T-helper 1 cell treated with Interleukin-12 subunit alpha and Interleukin-12 subunit beta and Interleukin-4 antibody, amounts not matched to agents 30 μg/mL and 1 μg/mL, for 36 hours (primary cell): ENCODE measurements at regions not wholly inside any gene's neighbourhood (a gene's known extent, or its start where the extent isn't known, plus 50 kb on each side); places are given as distances from the start of the nearest gene placed in this dataset.

ENCODE experiments used
- H3K27ac Mint-ChIP-seq: one replicate; pipeline ENCODE4 v1.8.0; 2021; ENCODE audit warnings: mild to moderate bottlenecking, mixed read lengths
- H3K27me3 Mint-ChIP-seq: one replicate; pipeline ENCODE4 v1.8.0; 2021; ENCODE audit warnings: low read depth, mixed read lengths
- H3K36me3 Mint-ChIP-seq: one replicate; pipeline ENCODE4 v1.8.0; 2021; ENCODE audit warnings: low read depth, mixed read lengths
- H3K4me1 Mint-ChIP-seq: one replicate; pipeline ENCODE4 v1.8.0; 2021; ENCODE audit warnings: low read depth, mixed read lengths
- H3K4me3 Mint-ChIP-seq: one replicate; pipeline ENCODE4 v1.8.0; 2021; ENCODE audit warnings: mild to moderate bottlenecking, moderate library complexity, mixed read lengths
- H3K9me3 Mint-ChIP-seq: one replicate; pipeline ENCODE4 v1.8.0; 2021; ENCODE audit warnings: mixed read lengths

DNA sequence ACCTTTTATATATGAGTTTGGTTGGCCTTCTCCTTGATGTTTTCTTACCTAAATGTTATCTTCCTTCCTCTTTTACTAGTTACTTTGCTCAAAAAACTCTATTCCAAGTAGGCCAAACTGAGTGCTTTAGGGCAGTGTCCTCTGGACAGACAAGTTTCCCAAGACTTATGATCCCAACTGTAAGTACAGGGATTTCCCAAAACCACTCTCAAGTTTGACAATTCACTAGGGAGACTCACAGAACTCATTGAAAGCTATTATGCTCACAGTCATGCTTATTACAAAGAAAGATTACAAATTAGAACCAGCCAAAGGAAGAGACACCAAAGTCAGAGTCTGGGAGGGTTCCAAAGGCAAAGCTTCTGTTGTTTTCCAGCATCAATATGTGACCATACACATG lies 534.2 kb upstream of the ALCAM start:
- Mint-ChIP-seq H3K4me3 (no peak overlapping the region), H3K4me1 (no peaks in the 10 kb centered on the region), H3K27ac (no peak overlapping the region), H3K9me3 (no peaks in the 10 kb centered on the region), H3K36me3 (no peaks in the 10 kb centered on the region), H3K27me3 (no peaks in the 10 kb centered on the region)

DNA sequence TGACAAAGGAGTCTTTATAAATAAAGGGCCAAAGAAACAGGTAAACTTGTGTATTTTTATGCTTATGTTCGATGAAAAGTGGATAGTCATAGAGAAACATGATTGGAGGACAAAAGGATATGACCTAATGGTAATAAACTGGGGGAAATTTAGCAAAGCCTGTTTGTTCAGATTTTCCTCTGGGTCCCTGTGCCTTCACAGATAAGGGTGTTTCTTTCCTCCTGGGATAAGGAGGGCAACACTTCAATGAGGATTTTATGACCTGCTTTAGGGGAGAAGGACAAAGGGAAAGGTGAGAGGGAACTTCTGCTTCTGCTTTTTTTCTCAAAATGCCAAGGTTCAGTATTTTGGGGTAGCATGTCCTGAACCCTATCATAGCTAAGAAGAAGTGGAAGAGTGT lies 531.3 kb upstream of the ALCAM start:
- H3K4me1 Mint-ChIP-seq = no peaks in the 10 kb centered on the region
- no peaks in the 10 kb centered on the region for H3K27me3 Mint-ChIP-seq
- H3K4me3 Mint-ChIP-seq = no peak overlapping the region
- H3K36me3 Mint-ChIP-seq = no peaks in the 10 kb centered on the region
- H3K9me3 Mint-ChIP-seq = no peaks in the 10 kb centered on the region
- H3K27ac Mint-ChIP-seq = no peak overlapping the region

DNA sequence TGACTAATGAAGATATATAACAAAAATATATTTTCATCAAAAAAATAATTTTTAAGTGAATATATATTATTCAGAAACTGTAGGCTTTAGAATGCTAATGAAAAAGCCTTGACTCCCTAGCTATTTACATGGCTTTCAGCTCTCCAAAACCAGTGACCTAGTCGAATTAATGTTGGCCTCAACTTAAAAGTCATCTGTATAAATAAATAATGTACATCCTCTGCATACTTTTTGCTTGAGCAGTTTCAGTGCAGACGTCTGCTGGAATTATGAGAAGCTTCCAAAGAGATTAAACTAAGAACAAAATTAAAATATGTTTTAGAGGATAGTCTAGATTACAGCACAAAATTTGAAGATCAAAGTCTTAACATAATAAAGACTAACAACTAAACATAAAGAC lies 520.4 kb upstream of the ALCAM start:
- Mint-ChIP-seq H3K36me3 (no peaks in the 10 kb centered on the region), H3K4me3 (no peak overlapping the region), H3K27me3 (no peaks in the 10 kb centered on the region), H3K27ac (no peak overlapping the region), H3K9me3 (no peaks in the 10 kb centered on the region), H3K4me1 (no peaks in the 10 kb centered on the region)

DNA sequence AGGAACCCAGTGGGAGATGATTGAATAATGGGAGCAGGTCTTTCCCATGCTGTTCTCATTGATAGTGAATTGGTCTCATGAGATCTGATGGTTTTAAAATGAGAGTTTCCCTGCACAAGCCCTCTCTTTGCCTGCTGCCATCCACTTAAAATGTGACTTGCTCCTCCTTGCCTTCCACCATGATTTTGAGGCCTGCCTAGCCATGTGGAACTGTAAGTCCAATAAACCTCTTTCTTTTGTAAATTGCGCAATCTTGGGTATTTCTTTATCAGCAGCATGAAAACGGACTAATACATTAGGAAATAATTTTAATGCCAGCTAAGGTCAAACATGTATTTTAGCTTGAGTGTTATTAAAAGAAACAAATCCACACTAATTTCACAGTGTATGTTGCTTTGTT lies 517.6 kb upstream of the ALCAM start:
- Mint-ChIP-seq H3K27me3 (no peaks in the 10 kb centered on the region), H3K27ac (no peak overlapping the region), H3K9me3 (no peaks in the 10 kb centered on the region), H3K36me3 (no peaks in the 10 kb centered on the region), H3K4me1 (no peaks in the 10 kb centered on the region), H3K4me3 (no peak overlapping the region)

DNA sequence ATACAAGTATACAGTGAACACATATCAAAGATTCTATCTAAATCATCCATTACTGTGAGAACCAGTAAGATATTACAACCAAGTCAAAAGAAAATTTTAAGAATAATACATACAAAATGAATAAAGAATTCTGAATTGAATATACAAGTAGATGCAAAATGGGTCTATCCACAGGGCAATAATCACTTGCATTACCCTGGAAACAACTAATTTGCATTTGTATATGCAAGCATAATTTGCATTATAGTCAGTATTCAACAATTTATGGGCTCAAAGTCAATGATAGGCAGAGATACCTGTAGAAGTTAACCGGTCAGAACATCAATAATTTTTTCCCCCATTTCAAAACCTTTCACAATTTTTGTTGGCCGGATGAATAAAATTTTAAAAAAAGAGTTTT lies 512.2 kb upstream of the ALCAM start:
- H3K27me3 Mint-ChIP-seq = no peaks in the 10 kb centered on the region
- H3K4me3 Mint-ChIP-seq = no peak overlapping the region
- no peak overlapping the region for H3K27ac Mint-ChIP-seq
- H3K9me3 Mint-ChIP-seq = no peaks in the 10 kb centered on the region
- H3K36me3 Mint-ChIP-seq = no peaks in the 10 kb centered on the region
- no peaks in the 10 kb centered on the region for H3K4me1 Mint-ChIP-seq

DNA sequence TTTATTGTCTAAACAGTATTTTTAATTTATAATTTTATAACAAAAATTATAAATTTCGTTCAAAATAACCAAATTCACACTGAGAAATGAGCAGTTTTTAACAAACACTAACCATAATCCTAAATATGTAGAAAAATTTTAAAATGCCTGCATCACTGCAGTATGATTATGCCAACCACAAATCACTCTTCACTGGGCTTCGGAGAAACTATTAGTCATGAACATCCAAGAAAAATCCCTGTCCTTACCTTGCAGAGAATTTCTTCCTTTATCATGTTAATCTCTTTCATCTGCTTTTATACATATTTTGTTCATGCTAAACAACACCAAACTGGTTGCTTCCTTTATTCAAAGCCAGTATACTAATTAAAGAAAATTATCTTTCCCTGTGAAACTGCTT lies 511.0 kb upstream of the ALCAM start:
- H3K4me1 Mint-ChIP-seq = no peaks in the 10 kb centered on the region
- H3K27ac Mint-ChIP-seq = no peak overlapping the region
- H3K36me3 Mint-ChIP-seq = no peaks in the 10 kb centered on the region
- H3K9me3 Mint-ChIP-seq = no peaks in the 10 kb centered on the region
- no peaks in the 10 kb centered on the region for H3K27me3 Mint-ChIP-seq
- H3K4me3 Mint-ChIP-seq = no peak overlapping the region

DNA sequence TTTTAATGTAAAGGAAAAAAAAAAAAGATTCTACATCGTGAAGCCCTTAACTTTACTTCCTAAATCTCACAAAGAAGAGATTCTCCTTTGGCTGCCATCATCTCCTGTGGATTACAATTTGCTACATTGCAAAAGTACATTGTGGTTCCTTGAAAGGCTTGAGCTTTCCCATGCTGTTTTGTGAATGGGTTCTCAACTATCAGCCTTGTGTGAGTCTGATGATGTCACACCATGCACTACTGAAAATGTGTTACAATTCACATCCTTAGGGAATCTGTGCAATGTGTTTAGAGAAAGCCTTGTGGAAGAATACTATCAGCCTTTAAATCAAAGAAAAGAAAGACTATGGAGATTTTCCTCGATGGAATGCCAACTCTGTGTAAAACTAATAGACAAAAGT lies 510.0 kb upstream of the ALCAM start:
- Mint-ChIP-seq H3K4me1 (no peaks in the 10 kb centered on the region), H3K27ac (no peak overlapping the region), H3K36me3 (no peaks in the 10 kb centered on the region), H3K27me3 (no peaks in the 10 kb centered on the region), H3K9me3 (no peaks in the 10 kb centered on the region), H3K4me3 (no peak overlapping the region)

DNA sequence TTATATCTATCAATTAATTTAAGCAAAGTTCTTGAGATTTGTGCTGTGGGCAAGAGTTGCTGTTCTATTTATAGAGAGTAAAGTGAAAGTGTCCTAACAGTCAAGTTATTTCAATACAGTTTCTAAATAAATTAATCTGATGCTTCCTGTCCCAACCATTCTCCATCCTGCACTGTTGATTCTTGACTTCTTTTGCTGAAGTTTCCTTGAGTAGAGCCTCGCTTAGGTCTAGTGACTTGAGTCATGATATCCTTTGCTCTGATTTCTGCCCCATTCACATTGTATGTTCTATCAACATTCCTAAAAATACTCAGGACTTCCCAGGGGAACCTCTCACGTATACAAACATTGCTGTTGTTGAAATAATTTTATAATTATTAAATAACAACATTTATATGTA lies 498.4 kb upstream of the ALCAM start:
- no peaks in the 10 kb centered on the region for H3K4me1 Mint-ChIP-seq
- H3K36me3 Mint-ChIP-seq = no peaks in the 10 kb centered on the region
- no peaks in the 10 kb centered on the region for H3K9me3 Mint-ChIP-seq
- no peak overlapping the region for H3K4me3 Mint-ChIP-seq
- H3K27me3 Mint-ChIP-seq = no peaks in the 10 kb centered on the region
- no peak overlapping the region for H3K27ac Mint-ChIP-seq

DNA sequence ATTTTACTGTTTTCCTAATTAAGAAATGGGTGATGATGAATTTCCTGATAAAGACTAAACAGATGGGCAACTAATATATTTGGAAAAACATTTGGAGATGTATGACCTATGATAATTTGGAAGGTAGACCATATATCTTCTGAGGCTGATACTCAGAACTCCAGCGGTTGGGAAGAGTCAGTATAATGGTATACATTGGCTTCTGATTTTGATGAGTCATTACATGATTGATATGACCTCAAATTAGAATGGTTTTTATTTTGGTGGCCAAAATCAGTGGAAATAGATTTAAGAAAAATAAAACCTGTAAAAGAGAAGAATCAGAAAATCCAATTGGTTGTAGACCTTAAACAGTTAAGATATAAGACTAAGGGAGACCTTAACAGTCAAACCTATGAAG lies 496.4 kb upstream of the ALCAM start:
- H3K4me3 Mint-ChIP-seq = no peak overlapping the region
- no peaks in the 10 kb centered on the region for H3K27me3 Mint-ChIP-seq
- H3K27ac Mint-ChIP-seq = no peak overlapping the region
- no peaks in the 10 kb centered on the region for H3K4me1 Mint-ChIP-seq
- H3K9me3 Mint-ChIP-seq = no peaks in the 10 kb centered on the region
- no peaks in the 10 kb centered on the region for H3K36me3 Mint-ChIP-seq

DNA sequence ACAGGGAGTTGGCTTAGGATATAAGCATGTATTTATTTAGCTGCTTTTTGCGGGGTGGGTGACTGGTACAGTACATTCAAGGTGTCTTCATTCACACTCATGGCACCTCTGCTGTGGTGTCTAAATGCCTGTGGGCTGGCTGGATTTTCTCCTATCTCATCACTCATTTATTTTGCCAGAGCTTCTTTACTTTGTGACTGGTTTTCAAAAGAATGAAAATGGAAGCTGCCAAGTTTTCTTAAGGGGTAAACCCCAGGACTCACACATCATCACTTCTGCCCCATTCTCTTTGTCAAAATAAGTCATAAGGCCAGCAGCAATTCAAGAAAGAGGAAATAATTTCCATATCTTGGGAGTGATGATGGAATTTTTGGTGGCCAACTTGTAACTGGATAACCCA lies 493.4 kb upstream of the ALCAM start:
- no peaks in the 10 kb centered on the region for H3K4me1 Mint-ChIP-seq
- no peaks in the 10 kb centered on the region for H3K9me3 Mint-ChIP-seq
- H3K4me3 Mint-ChIP-seq = no peak overlapping the region
- H3K36me3 Mint-ChIP-seq = no peaks in the 10 kb centered on the region
- H3K27me3 Mint-ChIP-seq = no peaks in the 10 kb centered on the region
- no peak overlapping the region for H3K27ac Mint-ChIP-seq

DNA sequence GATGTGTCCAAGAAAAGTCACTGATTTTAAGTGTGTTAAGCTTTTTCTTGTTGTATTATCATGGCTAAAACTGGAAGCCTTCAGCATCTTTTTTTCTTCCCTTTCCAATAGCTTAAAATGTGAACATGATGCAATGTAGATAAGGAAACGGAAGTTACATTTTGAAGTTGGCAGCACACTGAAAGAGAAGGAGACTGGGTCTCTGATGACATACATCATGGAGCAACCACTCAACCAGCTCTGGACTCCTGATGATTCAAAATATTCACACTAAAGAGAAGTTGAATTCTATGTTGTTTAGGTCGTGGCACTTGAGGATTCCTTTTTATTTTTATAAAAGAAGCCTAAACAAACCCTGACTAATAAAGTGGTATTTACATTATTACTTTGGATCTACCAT lies 488.3 kb upstream of the ALCAM start:
- Mint-ChIP-seq H3K4me1 (no peaks in the 10 kb centered on the region), H3K36me3 (no peaks in the 10 kb centered on the region), H3K9me3 (no peaks in the 10 kb centered on the region), H3K4me3 (no peak overlapping the region), H3K27me3 (no peaks in the 10 kb centered on the region), H3K27ac (no peak overlapping the region)

DNA sequence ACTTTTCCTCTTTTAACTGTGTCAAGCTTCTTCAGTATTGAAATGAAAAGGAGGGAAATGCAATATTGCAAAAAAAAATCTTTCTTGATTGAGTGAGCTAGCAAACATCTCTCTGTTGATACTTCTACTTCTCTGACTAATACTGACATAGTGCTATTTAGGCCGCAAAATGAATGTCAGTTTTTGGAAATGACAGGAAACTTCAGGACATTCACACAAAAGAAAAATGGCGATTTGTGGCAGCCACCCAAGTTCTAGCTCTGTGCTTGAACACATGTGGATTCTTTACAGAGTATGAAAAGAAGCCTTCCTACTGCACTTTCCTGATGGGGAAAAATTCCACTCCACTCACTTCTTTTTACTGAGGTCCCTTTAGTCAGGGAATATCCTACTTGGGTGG lies 486.8 kb upstream of the ALCAM start:
- H3K4me1 Mint-ChIP-seq = no peaks in the 10 kb centered on the region
- no peaks in the 10 kb centered on the region for H3K36me3 Mint-ChIP-seq

DNA sequence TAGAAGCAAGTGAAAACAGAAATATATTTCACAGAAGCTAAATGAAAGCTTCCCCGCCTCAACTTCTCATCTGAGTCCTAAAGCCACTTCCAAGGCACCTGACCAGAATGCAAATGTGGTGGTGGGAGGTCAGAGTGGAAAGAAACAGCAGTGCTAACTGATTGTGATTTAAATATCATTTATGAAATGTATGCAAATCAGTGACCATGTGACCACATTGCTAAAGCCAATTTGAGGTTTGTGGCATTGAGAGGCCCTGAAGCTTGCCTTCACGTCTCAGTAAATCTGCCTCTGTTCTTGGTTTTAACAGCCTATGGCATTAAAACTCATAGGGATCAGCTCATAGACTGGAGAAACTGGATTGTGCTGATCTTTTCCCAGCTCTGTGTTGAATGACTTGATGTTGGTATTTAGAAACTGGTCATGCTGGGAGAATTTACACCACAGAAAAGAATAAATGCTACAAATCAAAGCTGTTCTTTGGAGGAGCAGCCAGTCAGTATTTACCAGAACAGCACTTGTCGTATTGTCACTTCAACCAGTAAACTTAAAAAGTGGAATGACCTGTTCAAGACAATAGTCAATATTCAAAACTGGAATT lies 481.4 kb upstream of the ALCAM start:
- Mint-ChIP-seq H3K4me3 (no peak overlapping the region), H3K36me3 (no peaks in the 10 kb centered on the region), H3K27me3 (no peaks in the 10 kb centered on the region)

More for the DNA sequence above, 486.8 kb upstream of the ALCAM start:
- H3K9me3 Mint-ChIP-seq = no peaks in the 10 kb centered on the region
- H3K27ac Mint-ChIP-seq = no peak overlapping the region
- H3K27me3 Mint-ChIP-seq = no peaks in the 10 kb centered on the region
- H3K4me3 Mint-ChIP-seq = no peak overlapping the region

DNA sequence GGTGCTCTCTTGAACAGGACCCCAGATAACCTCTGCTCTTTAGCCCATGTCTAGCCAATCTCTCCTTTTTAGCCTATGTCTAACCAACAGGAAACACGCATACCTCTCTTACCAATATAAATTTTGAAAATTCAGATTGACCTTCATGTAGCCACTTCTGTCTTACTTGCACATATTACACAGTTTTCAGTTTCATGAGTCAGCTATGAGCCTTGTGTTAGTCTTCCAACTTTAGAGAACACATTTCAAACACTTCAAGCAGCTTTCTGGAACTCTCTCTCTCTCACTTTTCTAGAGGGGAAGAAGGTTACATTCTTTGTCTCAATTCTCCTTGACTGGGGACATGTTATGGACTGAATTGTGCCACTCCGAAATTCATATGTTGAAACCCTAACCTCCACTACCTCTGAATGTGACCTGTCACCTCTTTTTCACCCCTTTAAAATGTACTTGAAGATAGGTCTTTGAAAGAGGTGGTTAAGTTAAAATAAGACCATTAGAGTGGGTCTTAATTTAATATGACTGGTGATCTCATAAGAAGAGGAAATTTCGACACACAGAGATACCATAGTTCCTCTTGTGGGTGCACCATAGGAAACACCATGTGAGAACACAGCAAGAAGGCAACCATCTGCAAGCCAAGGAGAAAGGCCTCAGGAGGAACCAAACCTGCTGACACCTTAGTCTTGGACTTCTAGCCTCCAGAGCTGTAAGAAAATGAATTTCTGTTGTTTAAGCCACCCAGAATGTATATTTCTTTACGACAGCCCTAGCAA lies 480.3 kb upstream of the ALCAM start:
- H3K36me3 Mint-ChIP-seq = no peaks in the 10 kb centered on the region
- H3K4me1 Mint-ChIP-seq = no peaks in the 10 kb centered on the region
- no peaks in the 10 kb centered on the region for H3K9me3 Mint-ChIP-seq
- H3K27me3 Mint-ChIP-seq = no peaks in the 10 kb centered on the region
- no peak overlapping the region for H3K4me3 Mint-ChIP-seq
- no peak overlapping the region for H3K27ac Mint-ChIP-seq

More for the DNA sequence above, 481.4 kb upstream of the ALCAM start:
- no peak overlapping the region for H3K27ac Mint-ChIP-seq
- no peaks in the 10 kb centered on the region for H3K9me3 Mint-ChIP-seq
- H3K4me1 Mint-ChIP-seq = no peaks in the 10 kb centered on the region

DNA sequence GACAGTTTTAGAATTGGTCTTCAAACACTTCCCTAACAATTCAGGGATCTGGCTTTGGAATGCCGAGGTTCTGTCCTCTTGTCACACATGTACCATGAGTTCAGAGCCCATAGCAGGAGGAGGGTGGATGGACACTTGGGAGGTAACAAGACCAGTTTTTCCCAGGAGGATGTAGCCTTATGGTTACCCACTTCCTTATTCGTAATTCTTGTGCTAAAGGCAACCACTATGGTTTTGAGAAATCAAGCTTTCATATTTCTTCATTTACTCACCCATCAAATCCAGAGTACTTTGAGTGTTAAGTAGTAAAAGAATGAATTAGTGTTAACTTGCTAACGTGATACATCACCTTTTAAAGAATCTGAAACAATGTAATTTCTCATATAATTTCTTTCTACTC lies 479.6 kb upstream of the ALCAM start:
- no peaks in the 10 kb centered on the region for H3K9me3 Mint-ChIP-seq
- no peak overlapping the region for H3K27ac Mint-ChIP-seq
- no peaks in the 10 kb centered on the region for H3K36me3 Mint-ChIP-seq
- no peaks in the 10 kb centered on the region for H3K27me3 Mint-ChIP-seq
- no peaks in the 10 kb centered on the region for H3K4me1 Mint-ChIP-seq
- no peak overlapping the region for H3K4me3 Mint-ChIP-seq
